ENCODE measurements at regions not wholly inside any gene's neighbourhood (a gene's known extent, or its start where the extent isn't known, plus 50 kb on each side); places are given as distances from the start of the nearest gene placed in this dataset.

DNA sequence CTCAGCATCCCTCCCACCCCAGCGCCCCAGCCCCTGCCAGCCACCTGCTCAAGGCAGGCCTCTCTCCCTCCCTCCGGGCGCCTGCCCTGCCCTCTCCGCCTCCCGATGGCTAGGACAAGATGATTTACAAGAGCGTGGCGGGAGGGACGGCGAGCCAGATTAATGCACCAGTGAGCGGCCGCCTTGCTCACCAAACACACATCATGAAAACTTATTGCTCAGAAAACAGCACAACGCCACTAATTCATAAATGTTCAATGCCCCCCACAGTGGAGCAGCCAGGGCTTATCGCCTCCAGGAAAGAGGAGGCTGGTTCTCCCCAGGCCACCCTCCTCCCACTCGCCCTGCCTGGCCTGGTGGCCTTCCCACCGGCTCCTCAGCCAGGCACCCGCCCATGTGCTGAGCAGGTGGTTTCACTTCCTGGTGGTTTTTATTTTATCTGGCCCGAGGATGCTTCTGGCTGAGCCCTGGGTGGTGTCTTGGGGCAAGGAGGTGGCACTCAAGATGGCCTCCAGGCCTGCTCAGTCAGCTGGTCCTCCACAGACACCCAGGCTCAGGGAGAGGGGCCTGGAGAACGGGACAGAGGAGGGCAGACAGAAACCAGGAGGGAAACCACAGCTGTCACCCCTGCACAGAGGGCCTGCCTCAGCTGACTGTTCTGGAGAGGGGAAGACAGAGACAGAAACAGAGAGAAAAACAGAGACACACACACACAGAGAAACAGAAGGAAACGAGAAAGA, 284.9 kb downstream of the UACA start:
- no peak for DNase-seq (ENCODE audit: low read depth, low spot score)
- TF ChIP-seq, protein P1, sequence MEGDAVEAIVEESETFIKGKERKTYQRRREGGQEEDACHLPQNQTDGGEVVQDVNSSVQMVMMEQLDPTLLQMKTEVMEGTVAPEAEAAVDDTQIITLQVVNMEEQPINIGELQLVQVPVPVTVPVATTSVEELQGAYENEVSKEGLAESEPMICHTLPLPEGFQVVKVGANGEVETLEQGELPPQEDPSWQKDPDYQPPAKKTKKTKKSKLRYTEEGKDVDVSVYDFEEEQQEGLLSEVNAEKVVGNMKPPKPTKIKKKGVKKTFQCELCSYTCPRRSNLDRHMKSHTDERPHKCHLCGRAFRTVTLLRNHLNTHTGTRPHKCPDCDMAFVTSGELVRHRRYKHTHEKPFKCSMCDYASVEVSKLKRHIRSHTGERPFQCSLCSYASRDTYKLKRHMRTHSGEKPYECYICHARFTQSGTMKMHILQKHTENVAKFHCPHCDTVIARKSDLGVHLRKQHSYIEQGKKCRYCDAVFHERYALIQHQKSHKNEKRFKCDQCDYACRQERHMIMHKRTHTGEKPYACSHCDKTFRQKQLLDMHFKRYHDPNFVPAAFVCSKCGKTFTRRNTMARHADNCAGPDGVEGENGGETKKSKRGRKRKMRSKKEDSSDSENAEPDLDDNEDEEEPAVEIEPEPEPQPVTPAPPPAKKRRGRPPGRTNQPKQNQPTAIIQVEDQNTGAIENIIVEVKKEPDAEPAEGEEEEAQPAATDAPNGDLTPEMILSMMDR (IDR thresholded peaks at IDR 0.05; ENCODE audit: low read depth, low read length), result no peak
- in situ Hi-C loops (cut with HindIII; ENCODE audit: low sequenced_read_pairs), result no loop called here
- H3K4me3 ChIP-seq (ENCODE audit: low read depth, low read length), result no peak overlapping the region

DNA sequence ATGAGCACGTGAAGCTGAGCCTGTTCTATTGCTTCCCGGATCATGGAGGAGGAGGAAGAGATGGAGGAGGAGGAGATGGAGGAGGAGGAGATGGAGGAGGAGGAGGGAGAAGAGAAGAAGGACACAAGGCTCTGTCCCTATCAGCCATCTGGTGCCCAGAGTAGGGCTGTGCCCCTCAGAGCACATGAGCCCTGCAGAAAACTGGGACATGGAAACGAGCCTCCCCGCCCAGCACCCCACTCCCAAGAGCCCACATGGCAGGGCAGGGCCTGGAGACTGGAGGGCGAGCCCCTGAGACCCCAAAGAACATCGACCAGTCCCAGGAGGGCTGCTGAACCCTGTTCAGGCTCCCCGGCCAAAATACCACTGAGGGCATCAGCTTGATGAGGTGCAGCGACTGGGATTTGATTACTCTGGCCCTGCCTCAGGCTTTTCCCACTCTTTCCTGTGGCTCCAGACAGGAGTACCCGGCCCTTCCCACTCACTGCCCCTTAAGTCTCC, 285.6 kb downstream of the UACA start:
- TF ChIP-seq, protein P1 (IDR thresholded peaks at IDR 0.05; ENCODE audit: low read depth, low read length), result no peak
- DNase-seq (ENCODE audit: low read depth, low spot score), result no peak
- in situ Hi-C loops (cut with HindIII; ENCODE audit: low sequenced_read_pairs), result no loop called here
- no peak overlapping the region for H3K4me3 ChIP-seq (ENCODE audit: low read depth, low read length)

DNA sequence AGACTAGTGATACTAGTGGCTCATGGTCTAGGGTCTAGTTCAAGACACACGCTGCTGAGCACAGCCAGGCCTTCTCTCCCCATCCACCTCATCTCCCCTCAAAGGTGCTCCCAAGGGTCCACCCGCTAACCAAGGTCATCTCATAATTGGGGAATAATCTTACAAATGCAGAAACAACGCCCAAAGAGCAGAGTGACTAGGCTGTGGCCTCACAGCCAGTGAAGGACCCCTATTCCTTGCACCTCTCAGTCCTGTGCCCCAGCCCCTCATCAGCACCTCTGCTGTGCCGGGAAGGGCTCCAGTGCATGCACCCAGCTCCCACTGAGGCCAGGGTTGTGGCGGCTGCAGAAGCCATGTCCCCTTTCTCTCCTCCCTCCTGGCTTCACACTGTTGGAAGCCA, 286.9 kb downstream of the UACA start:
- no peak for DNase-seq (ENCODE audit: low read depth, low spot score)
- TF ChIP-seq, protein P1 (IDR thresholded peaks at IDR 0.05; ENCODE audit: low read depth, low read length), result no peak
- no peak overlapping the region for H3K4me3 ChIP-seq (ENCODE audit: low read depth, low read length)
- in situ Hi-C loops (cut with HindIII; ENCODE audit: low sequenced_read_pairs), result no loop called here

DNA sequence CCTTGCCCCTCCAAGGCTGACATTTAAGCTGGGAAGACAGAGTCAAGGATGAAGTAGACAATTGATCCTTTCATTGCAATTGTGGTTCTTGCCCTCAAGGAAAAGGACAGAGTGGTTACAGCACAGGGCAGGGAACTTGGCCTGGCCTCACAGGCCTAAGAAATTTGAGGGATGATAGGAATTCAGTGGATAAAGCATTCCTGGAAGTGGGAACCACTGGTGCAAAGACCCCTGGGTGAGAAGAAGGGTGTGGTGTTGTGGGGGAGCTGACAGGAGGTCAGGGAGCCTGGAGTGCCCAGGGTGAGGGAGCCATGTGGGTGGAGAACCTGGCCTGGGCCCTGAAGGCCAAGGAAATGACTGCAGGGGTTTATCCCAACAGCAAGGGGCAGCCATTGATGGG, 287.4 kb downstream of the UACA start:
- peak; percentile 19 for DNase-seq (ENCODE audit: low read depth, low spot score)
- TF ChIP-seq, protein P1 (IDR thresholded peaks at IDR 0.05; ENCODE audit: low read depth, low read length), result no peak
- in situ Hi-C loops (cut with HindIII; ENCODE audit: low sequenced_read_pairs), result no loop called here
- no peak overlapping the region for H3K4me3 ChIP-seq (ENCODE audit: low read depth, low read length)

DNA sequence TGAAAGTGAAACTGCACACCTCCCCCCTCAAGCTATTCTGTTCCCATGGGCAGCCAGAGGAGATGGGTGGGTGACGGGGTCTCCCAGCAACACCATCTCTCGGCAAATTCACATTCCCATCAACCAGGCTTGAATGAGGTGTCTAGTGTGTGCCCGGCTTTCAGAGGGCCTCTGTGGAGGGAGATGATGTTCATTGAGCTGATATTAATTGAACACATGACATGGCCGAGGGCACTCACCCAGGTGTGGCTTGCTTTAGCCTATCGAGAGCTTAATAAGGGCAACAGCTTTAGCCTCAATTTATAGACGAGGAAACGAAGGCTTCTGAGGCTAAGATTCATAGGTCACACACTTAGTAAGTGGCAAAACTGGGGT, 288.0 kb downstream of the UACA start:
- no peak for DNase-seq (ENCODE audit: low read depth, low spot score)
- TF ChIP-seq, protein P1 (IDR thresholded peaks at IDR 0.05; ENCODE audit: low read depth, low read length), result no peak
- in situ Hi-C loops (cut with HindIII; ENCODE audit: low sequenced_read_pairs), result no loop called here
- no peak overlapping the region for H3K4me3 ChIP-seq (ENCODE audit: low read depth, low read length)

DNA sequence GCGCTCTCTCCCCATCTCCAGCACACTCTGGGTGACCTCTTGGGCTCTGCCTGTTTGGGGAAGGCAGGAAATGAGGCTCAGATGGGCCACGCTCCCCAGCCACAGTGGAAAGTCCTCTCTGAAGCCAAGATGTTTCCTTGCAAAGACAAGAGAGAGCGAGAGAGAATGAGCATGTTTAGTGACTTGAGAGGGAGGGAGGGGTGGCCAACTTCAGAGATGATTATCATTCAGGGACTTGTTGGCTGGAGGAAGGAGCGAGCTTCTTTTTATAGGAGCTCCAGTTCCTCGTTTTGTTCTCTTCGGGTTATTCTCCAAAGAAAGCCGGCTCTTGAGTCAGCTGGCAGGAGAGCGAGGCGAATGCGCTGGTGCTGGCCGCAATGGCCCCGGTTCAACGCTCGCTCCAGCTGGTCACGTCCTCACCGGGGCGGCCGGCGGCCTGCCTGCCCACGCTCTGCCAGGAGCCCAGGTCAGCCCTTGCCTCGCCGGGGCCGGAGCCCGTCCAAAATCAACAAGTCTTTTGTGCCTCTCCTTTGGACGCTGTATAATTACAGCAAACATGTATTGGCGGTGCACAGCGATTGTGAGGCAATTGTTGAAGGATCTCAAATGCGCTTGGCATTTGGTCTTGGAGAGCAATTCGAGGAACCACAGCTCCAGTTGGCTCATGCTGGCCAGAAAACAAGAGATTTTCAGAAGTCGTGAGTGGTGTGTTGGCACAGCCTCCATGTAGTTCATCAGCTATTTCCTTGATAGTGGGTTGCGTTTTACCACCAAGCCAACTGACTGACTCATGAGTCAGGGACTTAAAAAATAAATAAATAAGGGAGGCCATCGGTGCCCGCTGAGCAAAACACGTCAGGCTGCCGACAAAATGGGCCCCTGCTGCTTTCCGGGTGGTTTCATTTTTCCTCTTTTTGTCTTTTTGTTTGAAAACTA, 288.6 kb downstream of the UACA start:
- no peak overlapping the region for H3K4me3 ChIP-seq (ENCODE audit: low read depth, low read length)
- in situ Hi-C loops (cut with HindIII; ENCODE audit: low sequenced_read_pairs), result no loop called here
- peak; percentile 99 for DNase-seq (ENCODE audit: low read depth, low spot score)
- TF ChIP-seq, protein P1 (IDR thresholded peaks at IDR 0.05; ENCODE audit: low read depth, low read length), result no peak
